ENCODE measurements at regions not wholly inside any gene's neighbourhood (a gene's known extent, or its start where the extent isn't known, plus 50 kb on each side); places are given as distances from the start of the nearest gene placed in this dataset.

- Histone ChIP-seq H3K27me3 (no peaks in the 10 kb centered on the region), H3K4me3 (no peak overlapping the region), H3K4me1 (no peaks in the 10 kb centered on the region), H3K27ac (no peak overlapping the region), H3K36me3 (no peaks in the 10 kb centered on the region), H3K9me3 (no peaks in the 10 kb centered on the region)
- DNase-seq (ENCODE audit: low spot score) = no peak
- TF ChIP-seq CTCF (IDR thresholded peaks at IDR 0.05) = no peak
These were observed 60.5 kb upstream of the LRIG1 start for GRCh38 chr3:66561367-66561766.

GRCh38 chr3:66565301-66565700 lies 64.5 kb upstream of the LRIG1 start:
- no peaks in the 10 kb centered on the region for H3K4me1 ChIP-seq
- H3K27ac ChIP-seq = no peak overlapping the region
- H3K27me3 ChIP-seq = no peaks in the 10 kb centered on the region
- TF ChIP-seq CTCF (IDR thresholded peaks at IDR 0.05) = no peak
- H3K36me3 ChIP-seq = no peaks in the 10 kb centered on the region
- H3K9me3 ChIP-seq = no peaks in the 10 kb centered on the region
- no peak overlapping the region for H3K4me3 ChIP-seq
- no peak for DNase-seq (ENCODE audit: low spot score)

GRCh38 chr3:66567077-66567476 lies 66.3 kb upstream of the LRIG1 start:
- Histone ChIP-seq H3K9me3 (no peaks in the 10 kb centered on the region), H3K27me3 (no peaks in the 10 kb centered on the region), H3K36me3 (no peaks in the 10 kb centered on the region), H3K4me3 (no peak overlapping the region), H3K4me1 (no peaks in the 10 kb centered on the region), H3K27ac (no peak overlapping the region)
- DNase-seq (ENCODE audit: low spot score) = no peak
- no peak for TF ChIP-seq CTCF (IDR thresholded peaks at IDR 0.05)

- no peak for DNase-seq (ENCODE audit: low spot score)
- H3K9me3 ChIP-seq = no peaks in the 10 kb centered on the region
- no peaks in the 10 kb centered on the region for H3K4me1 ChIP-seq
- H3K36me3 ChIP-seq = no peaks in the 10 kb centered on the region
- no peak overlapping the region for H3K27ac ChIP-seq
- H3K4me3 ChIP-seq = no peak overlapping the region
- no peak for TF ChIP-seq CTCF (IDR thresholded peaks at IDR 0.05)
- no peaks in the 10 kb centered on the region for H3K27me3 ChIP-seq
These were observed 71.4 kb upstream of the LRIG1 start for GRCh38 chr3:66572090-66572675.

GRCh38 chr3:66572938-66573710 lies 72.3 kb upstream of the LRIG1 start:
- no peak for TF ChIP-seq CTCF (IDR thresholded peaks at IDR 0.05)
- no peaks in the 10 kb centered on the region for H3K4me1 ChIP-seq
- no peak overlapping the region for H3K4me3 ChIP-seq
- no peak for DNase-seq (ENCODE audit: low spot score)
- H3K9me3 ChIP-seq = no peaks in the 10 kb centered on the region
- H3K27me3 ChIP-seq = no peaks in the 10 kb centered on the region
- H3K27ac ChIP-seq = no peak overlapping the region
- H3K36me3 ChIP-seq = no peaks in the 10 kb centered on the region
